GM23248 (cell line): ENCODE measurements at regions not wholly inside any gene's neighbourhood (a gene's known extent, or its start where the extent isn't known, plus 50 kb on each side); places are given as distances from the start of the nearest gene placed in this dataset.

Source experiments
- DNase-seq: peaks from one replicate; pipeline ENCODE4 v3.0.0-alpha.2; 2015
- H2AFZ ChIP-seq: fragments of 200-600 bp; sonication (generic); 2 replicates; pipeline ENCODE4 v1.6.1; 2016; ENCODE audit warnings: antibody characterized with exemption
- H3F3A ChIP-seq: fragments of 200-600 bp; sonication (generic); 2 replicates; pipeline ENCODE4 v1.6.1; 2016; ENCODE audit warnings: mild to moderate bottlenecking, antibody characterized with exemption, mixed run types; ENCODE audit not compliant: insufficient read depth
- H3K27ac ChIP-seq: fragments of 200-600 bp; sonication (generic); 2 replicates; pipeline ENCODE4 v1.5.1; 2016; ENCODE audit warnings: mild to moderate bottlenecking
- H3K27me3 ChIP-seq: fragments of 200-600 bp; sonication (generic); replicated peaks from 2 replicates; pipeline ENCODE4 v1.6.1; 2016; ENCODE audit warnings: mild to moderate bottlenecking; ENCODE audit not compliant: insufficient read depth
- H3K36me3 ChIP-seq: fragments of 200-600 bp; sonication (generic); 2 replicates; pipeline ENCODE4 v1.6.1; 2016; ENCODE audit warnings: low read depth, mild to moderate bottlenecking
- H3K4me1 ChIP-seq: fragments of 200-600 bp; sonication (generic); 2 replicates; pipeline ENCODE4 v1.6.1; 2016; ENCODE audit warnings: mild to moderate bottlenecking; ENCODE audit not compliant: insufficient read depth
- H3K4me2 ChIP-seq: fragments of 200-600 bp; sonication (generic); one replicate; pipeline ENCODE4 v1.6.1; 2016; ENCODE audit warnings: mild to moderate bottlenecking; ENCODE audit not compliant: unreplicated experiment
- H3K4me3 ChIP-seq: fragments of 200-600 bp; sonication (generic); 2 replicates; pipeline ENCODE4 v1.5.1; 2016; ENCODE audit warnings: mild to moderate bottlenecking
- H3K79me2 ChIP-seq: fragments of 200-600 bp; sonication (generic); 2 replicates; pipeline ENCODE4 v1.6.1; 2016; ENCODE audit warnings: mild to moderate bottlenecking; ENCODE audit not compliant: insufficient read depth
- H3K9ac ChIP-seq: fragments of 200-600 bp; sonication (generic); 2 replicates; pipeline ENCODE4 v1.6.1; 2016; ENCODE audit warnings: mild to moderate bottlenecking
- H3K9me2 ChIP-seq: fragments of 200-600 bp; sonication (generic); 2 replicates; pipeline ENCODE4 v1.6.1; 2016; ENCODE audit warnings: mixed run types, mild to moderate bottlenecking, moderate library complexity; ENCODE audit not compliant: insufficient read depth
- H3K9me3 ChIP-seq: fragments of 200-600 bp; sonication (generic); one replicate; pipeline ENCODE4 v1.6.1; 2017; ENCODE audit warnings: low read depth
- H4K20me1 ChIP-seq: fragments of 200-600 bp; sonication (generic); 2 replicates; pipeline ENCODE4 v1.6.0; 2016; ENCODE audit not compliant: insufficient read depth
- EZH2 ChIP-seq: fragments of 200-600 bp; sonication (generic); IDR thresholded peaks from 2 replicates; pipeline ENCODE4 v1.6.1; 2018; ENCODE audit warnings: antibody characterized with exemption, mild to moderate bottlenecking; ENCODE audit not compliant: insufficient read depth, poor library complexity, severe bottlenecking
- EZH2phosphoT487 ChIP-seq: fragments of 200-600 bp; sonication (generic); IDR thresholded peaks from 2 replicates; pipeline ENCODE4 v1.6.1; 2018; ENCODE audit warnings: antibody characterized with exemption, moderate library complexity, mild to moderate bottlenecking, low read depth; ENCODE audit not compliant: insufficient read depth
- WGBS, 2 experiments: methylation state at CpG; one replicate each; pipeline ENCODE4 v1.1.6; 2015 to 2017; ENCODE audit warnings: low lambda C conversion rate in 2 of 2, low coverage in 1 of 2; ENCODE audit errors: missing lambda C conversion rate in 2 of 2; 5-methylcytosine and 5-hydroxymethylcytosine counted together
- in situ Hi-C: fragments of 300-500 bp; cut with MboI; formaldehyde crosslinking; loops from 2 replicates; pipeline ENCODE4 v1.15.0; 2020

DNA sequence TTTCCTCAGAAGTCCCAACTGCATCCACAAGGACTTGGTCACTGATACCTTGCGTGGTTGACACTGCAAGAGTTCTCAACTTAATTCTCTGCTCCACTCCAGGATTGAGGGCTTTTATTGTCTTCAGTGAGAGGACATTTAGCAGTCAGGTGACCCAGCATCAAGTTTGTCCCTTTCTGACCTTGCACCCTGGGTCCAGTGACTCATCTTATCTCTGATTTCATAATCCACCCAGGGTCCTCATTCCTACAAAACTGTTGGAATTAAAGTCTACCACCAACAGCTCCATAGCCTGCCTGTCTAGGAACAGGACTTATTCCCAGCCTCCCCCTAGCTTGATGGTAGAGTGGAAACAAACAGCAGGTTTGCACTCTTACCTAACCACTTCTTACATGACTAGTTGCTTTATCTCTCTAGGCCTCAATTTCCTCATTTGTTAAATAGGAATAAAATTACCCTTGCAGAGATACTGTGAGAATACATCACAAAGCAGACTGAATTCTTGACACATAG, 151.3 kb upstream of the LPP start:
- H3K27ac ChIP-seq: no peak overlapping the region
- no peak overlapping the region for H3K4me2 ChIP-seq

DNA sequence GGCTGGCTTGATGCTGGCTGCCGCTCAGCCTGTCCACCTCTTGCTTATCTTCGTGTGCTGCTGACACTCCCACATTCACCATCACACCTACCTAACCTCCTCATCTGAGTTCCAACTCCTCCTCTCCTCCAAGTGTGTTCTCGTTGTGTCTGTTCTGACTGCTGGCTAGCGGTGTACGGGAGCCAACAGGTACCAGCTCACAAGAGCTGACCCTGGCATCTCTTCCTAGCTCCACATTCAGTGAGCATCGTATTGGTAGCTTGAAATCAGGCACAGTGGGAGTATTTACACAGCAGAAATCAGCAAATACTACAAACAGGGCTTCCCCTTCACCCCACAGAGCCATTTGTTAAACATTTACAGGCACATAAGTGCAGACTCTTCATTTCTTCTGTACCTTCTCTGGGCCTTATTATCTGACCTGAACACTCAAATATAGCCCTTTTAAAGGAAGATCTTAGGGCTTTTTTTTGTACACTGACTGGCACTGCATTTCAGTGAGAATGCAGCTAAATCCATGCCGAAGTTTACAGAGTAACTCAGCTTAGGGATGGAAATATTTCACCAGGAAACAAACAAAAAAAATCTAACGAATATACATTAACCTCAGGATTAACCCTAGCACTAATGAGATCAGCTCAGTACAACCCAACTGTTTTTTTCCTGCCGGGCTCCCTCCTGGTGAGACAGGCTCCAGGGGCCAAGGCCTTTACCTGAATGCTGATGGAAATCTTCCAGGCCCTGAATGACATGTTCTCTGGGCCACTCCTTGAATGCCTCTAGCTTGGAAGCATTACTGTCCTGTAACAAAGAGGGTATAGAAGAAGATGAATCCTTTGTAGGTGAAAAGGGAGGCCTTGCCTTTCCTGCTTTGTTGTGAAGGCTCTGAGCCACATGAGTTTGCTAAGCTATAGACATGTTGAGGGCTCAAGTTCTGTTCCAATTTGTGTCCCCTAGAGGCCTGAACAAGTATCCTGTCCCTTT, 150.5 kb upstream of the LPP start:
- no peaks in the 10 kb centered on the region for H3F3A ChIP-seq
- H3K4me1 ChIP-seq: no peaks in the 10 kb centered on the region
- no peak overlapping the region for H2AFZ ChIP-seq
- no peak for DNase-seq
- no peak overlapping the region for H3K9ac ChIP-seq
- no peak overlapping the region for H3K4me3 ChIP-seq
- no peaks in the 10 kb centered on the region for H3K9me3 ChIP-seq
- H3K36me3 ChIP-seq: no peaks in the 10 kb centered on the region
- H3K4me2 ChIP-seq: no peak overlapping the region
- WGBS, 2 experiments: 68 to 70% methylated on average over 9 of the region's 9 CpGs
- no peaks in the 10 kb centered on the region for H3K79me2 ChIP-seq
- no peaks in the 10 kb centered on the region for H3K9me2 ChIP-seq
- no peaks in the 10 kb centered on the region for H4K20me1 ChIP-seq
- TF ChIP-seq EZH2phosphoT487: no peak
- no peak for TF ChIP-seq EZH2
- H3K27me3 ChIP-seq: no peaks in the 10 kb centered on the region
- in situ Hi-C loops: no loop called here
- H3K27ac ChIP-seq: no peak overlapping the region

More for the DNA sequence above, 151.3 kb upstream of the LPP start:
- Histone ChIP-seq H3K4me3 (no peak overlapping the region), H3K79me2 (no peaks in the 10 kb centered on the region), H3K4me1 (peaks cover 5% of the 10 kb centered on the region; the same call in 1 of the 2 replicates), H4K20me1 (no peaks in the 10 kb centered on the region), H3K36me3 (no peaks in the 10 kb centered on the region), H3F3A (no peaks in the 10 kb centered on the region), H3K27me3 (no peaks in the 10 kb centered on the region), H3K9ac (no peak overlapping the region), H3K9me3 (no peaks in the 10 kb centered on the region), H2AFZ (no peak overlapping the region), H3K9me2 (no peaks in the 10 kb centered on the region)
- WGBS, 2 experiments: 91 to 100% methylated on average over 1 of the region's 1 CpG
- TF ChIP-seq EZH2 (no peak), EZH2phosphoT487 (no peak)
- no peak for DNase-seq
- in situ Hi-C loops: no loop called here

DNA sequence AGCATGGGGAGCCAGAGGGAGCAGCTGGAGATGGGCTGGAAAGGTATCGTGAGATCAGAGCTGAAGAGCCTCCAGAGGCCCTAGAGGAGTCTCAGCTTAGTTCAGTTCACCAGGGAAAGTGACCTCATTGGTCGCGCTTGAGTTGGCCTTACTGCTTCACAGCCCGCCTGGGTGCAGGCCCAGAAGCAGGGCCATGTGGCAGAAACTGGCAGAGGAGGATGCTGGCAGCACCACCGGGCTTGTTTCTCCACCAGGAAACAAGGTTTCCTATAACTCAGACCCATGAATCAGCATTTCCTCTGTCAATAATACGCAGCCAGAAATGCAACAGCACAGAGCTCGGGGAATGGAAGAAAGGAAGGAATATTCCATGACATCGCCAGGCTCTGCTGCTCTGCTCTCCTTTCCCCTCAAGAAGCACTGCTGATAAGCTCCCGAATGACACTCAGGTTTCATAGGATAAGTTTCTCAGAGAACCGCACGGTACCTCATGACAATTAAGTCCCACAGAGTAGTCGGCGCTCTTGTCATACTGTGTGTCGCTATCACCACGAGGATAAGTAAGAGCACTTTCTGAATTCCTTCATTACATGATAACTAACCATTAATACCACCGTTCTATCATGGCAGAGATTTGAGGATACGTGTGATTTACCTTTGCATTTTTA, 147.1 kb upstream of the LPP start:
- in situ Hi-C loops: no loop called here

DNA sequence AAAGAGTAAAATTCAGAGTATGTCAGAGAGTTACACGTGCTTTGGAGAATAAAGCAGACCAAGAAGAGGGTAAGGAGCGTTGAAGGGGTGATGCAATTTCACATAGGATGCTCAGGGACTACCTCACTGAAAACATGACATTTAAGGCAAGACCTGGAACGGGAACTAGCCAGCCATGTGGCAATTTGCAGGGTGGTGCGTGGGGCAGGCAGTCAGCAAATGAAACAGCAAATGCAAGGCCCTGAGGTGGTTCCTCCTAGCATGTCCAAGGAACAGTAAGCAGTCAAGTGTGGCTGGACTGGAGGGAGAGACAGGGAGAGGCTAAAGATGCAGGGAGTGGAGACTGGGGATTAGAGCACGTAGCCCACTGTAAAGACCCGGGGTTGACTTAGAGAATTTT, 146.1 kb upstream of the LPP start:
- Histone ChIP-seq H3K4me1 (no peaks in the 10 kb centered on the region), H3K36me3 (no peaks in the 10 kb centered on the region), H3K4me2 (no peak overlapping the region), H3K9me2 (no peaks in the 10 kb centered on the region), H3F3A (no peaks in the 10 kb centered on the region), H2AFZ (no peak overlapping the region), H3K79me2 (no peaks in the 10 kb centered on the region), H3K9ac (no peak overlapping the region), H3K9me3 (no peaks in the 10 kb centered on the region), H3K27me3 (no peaks in the 10 kb centered on the region), H3K27ac (no peak overlapping the region), H4K20me1 (no peaks in the 10 kb centered on the region), H3K4me3 (no peak overlapping the region)
- 83 to 91% methylated on average over 6 of the region's 6 CpGs for WGBS, 2 experiments
- DNase-seq: no peak
- no peak for TF ChIP-seq EZH2phosphoT487
- no peak for TF ChIP-seq EZH2
- in situ Hi-C loops: no loop called here

More for the DNA sequence above, 147.1 kb upstream of the LPP start:
- DNase-seq: peak; percentile 1
- Histone ChIP-seq H3K4me2 (no peak overlapping the region), H3K36me3 (no peaks in the 10 kb centered on the region), H4K20me1 (no peaks in the 10 kb centered on the region), H3F3A (no peaks in the 10 kb centered on the region), H3K9ac (no peak overlapping the region), H3K79me2 (no peaks in the 10 kb centered on the region), H3K27ac (no peak overlapping the region), H3K27me3 (no peaks in the 10 kb centered on the region), H2AFZ (no peak overlapping the region), H3K4me1 (no peaks in the 10 kb centered on the region), H3K4me3 (no peak overlapping the region), H3K9me3 (no peaks in the 10 kb centered on the region), H3K9me2 (no peaks in the 10 kb centered on the region)
- WGBS, 2 experiments: 86% methylated on average over 17 of the region's 17 CpGs
- TF ChIP-seq EZH2 (no peak), EZH2phosphoT487 (no peak)
